GM18517 (cell line): ENCODE measurements at regions not wholly inside any gene's neighbourhood (a gene's known extent, or its start where the extent isn't known, plus 50 kb on each side); places are given as distances from the start of the nearest gene placed in this dataset.

ENCODE experiments used
- ATAC-seq: cut with Tn5 transposase; IDR thresholded peaks from one replicate; pipeline ENCODE4 v1.9.1; 2021; ENCODE audit warnings: mild to moderate bottlenecking, moderate library complexity; ENCODE audit not compliant: unreplicated experiment

GRCh38 chr10:78623578-78624215 lies 445.1 kb upstream of the ZMIZ1 start:
- ATAC-seq = no peak

- ATAC-seq = no peak
Observed at GRCh38 chr10:78624791-78625190, 444.0 kb upstream of the ZMIZ1 start.

- ATAC-seq = no peak
Observed at GRCh38 chr10:78626471-78626870, 442.3 kb upstream of the ZMIZ1 start.

GRCh38 chr10:78627254-78627795 lies 441.4 kb upstream of the ZMIZ1 start:
- ATAC-seq = no peak

GRCh38 chr10:78628976-78629375 lies 439.8 kb upstream of the ZMIZ1 start:
- ATAC-seq = no peak

- ATAC-seq = no peak
Observed at GRCh38 chr10:78629773-78630172, 439.0 kb upstream of the ZMIZ1 start.

- ATAC-seq = no peak
Observed at GRCh38 chr10:78630944-78631838, 437.6 kb upstream of the ZMIZ1 start.

- ATAC-seq = no peak
Observed at GRCh38 chr10:78634389-78634815, 434.4 kb upstream of the ZMIZ1 start.

- ATAC-seq = no peak
Observed at GRCh38 chr10:78634835-78635234, 433.9 kb upstream of the ZMIZ1 start.

GRCh38 chr10:78639629-78640028 lies 429.1 kb upstream of the ZMIZ1 start:
- ATAC-seq = no peak

- ATAC-seq = no peak
Observed at GRCh38 chr10:78640796-78641636, 427.8 kb upstream of the ZMIZ1 start.

GRCh38 chr10:78641693-78642092 lies 427.1 kb upstream of the ZMIZ1 start:
- ATAC-seq = no peak

GRCh38 chr10:78642269-78642816 lies 426.4 kb upstream of the ZMIZ1 start:
- no peak for ATAC-seq

GRCh38 chr10:78643513-78643912 lies 425.3 kb upstream of the ZMIZ1 start:
- no peak for ATAC-seq

- no peak for ATAC-seq
Observed at GRCh38 chr10:78644550-78644949, 424.2 kb upstream of the ZMIZ1 start.

GRCh38 chr10:78645169-78645686 lies 423.5 kb upstream of the ZMIZ1 start:
- no peak for ATAC-seq

GRCh38 chr10:78645975-78646374 lies 422.8 kb upstream of the ZMIZ1 start:
- no peak for ATAC-seq

GRCh38 chr10:78648256-78648860 lies 420.4 kb upstream of the ZMIZ1 start:
- no peak for ATAC-seq

GRCh38 chr10:78649429-78649828 lies 419.3 kb upstream of the ZMIZ1 start:
- no peak for ATAC-seq

- no peak for ATAC-seq
Observed at GRCh38 chr10:78650122-78650521, 418.6 kb upstream of the ZMIZ1 start.
